ENCODE measurements at regions not wholly inside any gene's neighbourhood (a gene's known extent, or its start where the extent isn't known, plus 50 kb on each side); places are given as distances from the start of the nearest gene placed in this dataset.

GRCh38 chr18:68152770-68153169, 562.1 kb downstream of the TMX3 start:
- TF ChIP-seq CTCF (IDR thresholded peaks at IDR 0.05; ENCODE audit: low read depth, low read length) (peak; percentile 13), MAX (IDR thresholded peaks at IDR 0.05; ENCODE audit: low read depth, low read length) (no peak), POLR2A (IDR thresholded peaks at IDR 0.05; ENCODE audit: extremely low read depth, insufficient read length) (no peak)
